Common myeloid progenitor, CD34-positive (primary cell): ENCODE measurements at regions not wholly inside any gene's neighbourhood (a gene's known extent, or its start where the extent isn't known, plus 50 kb on each side); places are given as distances from the start of the nearest gene placed in this dataset.

Experiments
- CTCF ChIA-PET: fragments of 350-600 bp; sonication (Branson Sonifier 250); formaldehyde crosslinking; loops from one replicate; lab custom pipeline; 2021; ENCODE audit warnings: antibody characterized with exemption; lab: Charles Lee
- POLR2A ChIA-PET: fragments of 350-600 bp; sonication (Branson Sonifier 250); formaldehyde crosslinking; loops from one replicate; lab custom pipeline; 2021; ENCODE audit warnings: antibody characterized with exemption; lab: Charles Lee
- DNase-seq, 3 donors: peaks; one replicate each; pipeline versions ENCODE4 v3.0.0 to v3.0.0-alpha.2; 2013
- H3K27ac ChIP-seq, 2 experiments: 1 replicate in 1 of 2; 2 replicates in 1 of 2; pipeline ENCODE4 v1.7.0; 2013; ENCODE audit warnings: inconsistent platforms in 2 of 2, low read length in 2 of 2, mild to moderate bottlenecking in 2 of 2, low read depth in 1 of 2, moderate library complexity in 1 of 2; ENCODE audit not compliant: severe bottlenecking in 2 of 2, insufficient read depth in 1 of 2, poor library complexity in 1 of 2
- H3K27me3 ChIP-seq, 5 experiments: replicated peaks in 2 of 5; 1 replicate in 3 of 5; 2 replicates in 2 of 5; pipeline versions ENCODE4 v1.6.1 to v1.7.0; 2013; ENCODE audit warnings: low read length in 4 of 5, mild to moderate bottlenecking in 2 of 5, moderate library complexity in 2 of 5, inconsistent platforms in 1 of 5; ENCODE audit not compliant: insufficient read depth in 5 of 5, control insufficient read depth in 4 of 5
- H3K36me3 ChIP-seq, 4 experiments: 1 replicate in 2 of 4; 2 replicates in 2 of 4; pipeline versions ENCODE4 v1.6.1 to v1.7.0; 2013; ENCODE audit warnings: low read length in 3 of 4, control low read depth in 1 of 4, mild to moderate bottlenecking in 1 of 4; ENCODE audit not compliant: control insufficient read depth in 4 of 4, insufficient read depth in 4 of 4
- H3K4me1 ChIP-seq, 4 experiments: 1 replicate in 3 of 4; 2 replicates in 1 of 4; pipeline versions ENCODE4 v1.6.1 to v1.7.1; 2013; ENCODE audit warnings: low read length in 3 of 4, mild to moderate bottlenecking in 3 of 4, control low read depth in 1 of 4, inconsistent platforms in 1 of 4, moderate library complexity in 1 of 4; ENCODE audit not compliant: control insufficient read depth in 4 of 4, insufficient read depth in 4 of 4; ENCODE audit errors: control extremely low read depth in 1 of 4
- H3K4me3 ChIP-seq, 7 experiments: 1 replicate in 4 of 7; 2 replicates in 3 of 7; pipeline versions ENCODE4 v1.5.1 to v1.7.0; 2013; ENCODE audit warnings: mild to moderate bottlenecking in 7 of 7, low read length in 6 of 7, moderate library complexity in 6 of 7, inconsistent platforms in 2 of 7, low read depth in 2 of 7, control low read depth in 1 of 7; ENCODE audit not compliant: insufficient read depth in 4 of 7, control insufficient read depth in 1 of 7; ENCODE audit errors: extremely low read depth in 1 of 7
- H3K9me3 ChIP-seq, 5 experiments: 1 replicate in 4 of 5; 2 replicates in 1 of 5; pipeline versions ENCODE4 v1.6.1 to v1.7.1; 2013; ENCODE audit warnings: low read length in 4 of 5, mild to moderate bottlenecking in 2 of 5, inconsistent platforms in 1 of 5, low read depth in 1 of 5, moderate library complexity in 1 of 5; ENCODE audit not compliant: control insufficient read depth in 4 of 5, insufficient read depth in 2 of 5; ENCODE audit errors: control extremely low read depth in 1 of 5
- WGBS: methylation state at CpG from one replicate; pipeline ENCODE4 v1.1.5; 2013; ENCODE audit not compliant: insufficient coverage; 5-methylcytosine and 5-hydroxymethylcytosine counted together

DNA sequence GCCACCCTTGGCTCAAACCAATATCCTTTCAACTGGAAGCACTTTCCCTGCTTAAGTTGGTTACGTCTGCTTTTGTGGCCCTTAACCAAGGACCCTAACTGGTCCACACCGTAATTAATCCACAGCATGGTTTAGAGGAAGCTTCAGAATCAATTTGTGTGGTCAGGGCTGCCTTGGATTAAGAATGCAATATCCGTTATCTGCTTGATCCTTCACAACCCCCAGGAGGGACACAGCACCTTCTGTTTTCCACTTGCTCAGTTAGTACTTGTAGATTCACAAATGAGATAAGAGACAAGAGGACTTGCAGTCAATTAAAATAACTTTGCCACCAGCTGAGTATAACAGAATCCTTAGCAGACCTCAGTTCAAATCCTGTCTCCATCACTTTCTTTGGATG is 56.9 kb upstream of the LRP8 start:
- POLR2A ChIA-PET, result no interaction called here
- no peak for DNase-seq
- no peak overlapping the region for H3K4me3 ChIP-seq
- WGBS, result 100% methylated on average over 3 of the region's 3 CpGs
- H3K9me3 ChIP-seq, result peaks cover 0 to 5% (median 0%) of the 10 kb centered on the region in 5 experiments
- CTCF ChIA-PET, result interaction anchor here (1.0 kb wide), 1 partner anchor 58 kb away, joined by 3 read pairs; no protein-coding TSS in a partner anchor
- no peaks in the 10 kb centered on the region for H3K36me3 ChIP-seq
- no peak overlapping the region for H3K27ac ChIP-seq
- peaks cover 0 to 14% (median 9%) of the 10 kb centered on the region in 4 experiments for H3K4me1 ChIP-seq
- H3K27me3 ChIP-seq, result no peaks in the 10 kb centered on the region

DNA sequence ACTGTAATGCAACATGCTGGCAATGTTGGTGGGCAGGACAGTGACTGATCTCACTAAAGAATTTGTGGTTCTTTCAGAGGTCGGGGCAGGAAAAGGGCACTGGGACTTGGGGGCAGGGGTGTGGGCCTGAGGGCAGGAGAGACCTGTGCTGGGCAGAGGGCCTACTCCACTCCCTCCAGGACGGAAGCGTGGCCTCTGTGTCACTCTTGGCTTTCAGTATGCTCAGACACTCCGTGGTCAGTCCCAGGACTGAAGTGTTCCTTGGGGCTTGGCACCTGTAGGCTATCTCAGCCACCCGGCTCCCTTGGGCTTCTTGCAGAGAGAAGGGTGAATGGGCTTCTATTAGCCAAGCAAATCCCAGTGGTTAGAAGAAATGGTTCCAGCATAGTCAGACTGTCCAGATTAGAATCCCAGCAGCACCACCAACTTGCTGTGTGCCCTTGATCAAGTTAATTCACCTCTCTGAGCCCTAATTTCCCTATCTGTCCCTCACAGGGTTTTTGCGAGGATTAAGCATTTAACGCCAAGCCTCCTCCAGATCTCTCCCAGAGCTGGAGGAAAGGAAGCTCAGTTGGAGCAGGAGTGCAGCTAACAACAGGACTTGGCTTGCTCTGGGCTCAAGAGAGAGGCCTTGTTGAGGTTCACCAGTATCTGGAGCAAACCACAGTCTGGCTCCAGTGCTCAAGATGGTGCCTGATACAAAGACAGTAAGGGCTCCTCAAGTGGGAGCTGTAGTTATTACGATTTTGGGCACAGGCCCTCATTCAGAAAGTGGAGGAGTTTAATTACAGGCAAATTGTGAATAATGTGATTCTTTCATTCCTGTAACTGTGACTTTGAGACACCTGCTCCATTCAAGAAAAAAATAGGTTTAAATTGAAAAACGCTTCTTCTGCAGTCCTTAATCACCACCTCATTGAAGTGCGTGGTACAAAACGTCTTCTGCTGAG is 57.7 kb upstream of the LRP8 start:
- POLR2A ChIA-PET, result no interaction called here
- Histone ChIP-seq H3K27me3 (no peaks in the 10 kb centered on the region), H3K9me3 (peaks cover 0 to 5% (median 0%) of the 10 kb centered on the region in 5 experiments), H3K4me3 (no peak overlapping the region), H3K4me1 (peaks cover 0 to 22% (median 15%) of the 10 kb centered on the region in 4 experiments), H3K27ac (no peak overlapping the region), H3K36me3 (no peaks in the 10 kb centered on the region)
- 72% methylated on average over 9 of the region's 11 CpGs for WGBS
- DNase-seq, result peak in 2 of 3 donors; percentile 37 to 46
- CTCF ChIA-PET, result interaction anchor here (0.6 to 1.5 kb wide), 3 partner anchors 11 to 107 kb away, joined by 3 read pairs; no protein-coding TSS in a partner anchor

DNA sequence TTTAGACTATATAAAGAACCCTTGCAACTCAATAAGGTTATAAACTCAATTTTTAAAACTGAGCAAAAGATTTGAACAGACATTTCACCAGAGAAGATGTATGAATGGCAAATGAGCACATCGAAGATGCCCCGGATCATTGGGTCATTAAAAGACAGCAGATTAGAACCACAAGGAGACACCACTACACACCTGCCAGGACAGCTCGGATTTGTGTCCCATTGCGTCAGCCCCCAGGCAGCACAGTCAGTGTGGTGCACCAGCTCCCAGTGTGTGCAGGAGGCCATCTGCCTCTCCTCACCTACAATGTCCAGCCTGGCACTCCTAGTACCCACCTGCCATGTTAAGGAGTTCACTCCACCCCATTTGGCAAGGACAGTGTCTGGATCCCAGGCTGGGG is 61.1 kb upstream of the LRP8 start:
- no peak overlapping the region for H3K27ac ChIP-seq
- WGBS, result 97% methylated on average over 4 of the region's 4 CpGs
- H3K36me3 ChIP-seq, result no peaks in the 10 kb centered on the region
- ChIA-PET POLR2A (no interaction called here), CTCF (interaction anchor here (1.1 kb wide), 1 partner anchor 16 kb away, joined by 3 read pairs; no protein-coding TSS in a partner anchor)
- peaks cover 0 to 5% (median 0%) of the 10 kb centered on the region in 5 experiments for H3K9me3 ChIP-seq
- H3K4me1 ChIP-seq, result peaks cover 0 to 25% (median 17%) of the 10 kb centered on the region in 4 experiments
- no peaks in the 10 kb centered on the region for H3K27me3 ChIP-seq
- no peak overlapping the region for H3K4me3 ChIP-seq
- DNase-seq, result no peak

DNA sequence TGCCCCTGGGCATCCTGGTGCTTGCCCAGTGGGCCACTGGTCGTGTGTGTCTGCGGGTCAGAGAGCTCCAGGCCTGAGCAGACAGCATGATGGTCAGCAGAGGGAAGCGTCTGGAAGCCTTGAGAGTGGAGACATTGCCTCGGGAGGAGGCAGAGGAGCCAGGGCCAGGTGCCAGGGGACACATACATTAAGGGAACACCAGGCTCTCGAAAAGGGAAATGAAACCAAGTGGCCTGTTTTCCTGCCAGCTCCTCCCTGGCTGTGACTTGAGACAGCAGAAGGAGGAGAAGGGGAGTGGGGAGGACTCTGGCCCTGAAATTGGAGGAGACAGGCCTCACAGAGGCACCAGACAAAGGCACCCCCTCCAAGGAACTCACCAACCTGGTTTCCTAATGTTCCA is 62.4 kb upstream of the LRP8 start:
- Histone ChIP-seq H3K27me3 (no peaks in the 10 kb centered on the region), H3K4me3 (no peak overlapping the region), H3K4me1 (peaks cover 0 to 25% (median 17%) of the 10 kb centered on the region in 4 experiments), H3K9me3 (peaks cover 0 to 5% (median 0%) of the 10 kb centered on the region in 5 experiments), H3K27ac (no peak overlapping the region), H3K36me3 (no peaks in the 10 kb centered on the region)
- DNase-seq, result peak; percentile 22 to 35 (median 26)
- WGBS, result 38% methylated on average over 5 of the region's 5 CpGs
- ChIA-PET POLR2A (no interaction called here), CTCF (interaction anchor here (0.6 to 9.0 kb wide), 5 partner anchors 23 to 123 kb away, joined by 3 to 124 read pairs (median 5); no protein-coding TSS in a partner anchor)

DNA sequence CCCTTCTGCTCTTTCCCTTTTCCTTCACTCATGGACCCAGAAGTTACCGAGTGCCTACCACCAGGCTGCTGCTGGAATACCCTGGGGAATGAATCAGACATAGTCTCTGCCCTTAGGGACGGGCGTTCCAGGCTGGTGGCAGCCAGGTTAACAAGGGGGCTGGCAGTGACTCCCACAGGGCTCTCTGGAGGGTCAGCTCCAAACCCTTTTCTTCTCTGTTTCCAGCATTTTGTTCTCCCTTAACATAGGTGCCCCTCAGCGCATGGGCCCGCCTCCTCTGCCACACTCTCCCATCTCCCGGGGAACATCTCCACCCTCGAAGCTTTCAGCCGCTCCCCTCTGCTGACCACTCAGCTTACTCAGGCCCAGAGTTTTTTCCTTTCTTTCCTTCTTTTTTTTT is 62.9 kb upstream of the LRP8 start:
- CTCF ChIA-PET, result interaction anchor here (0.6 to 9.0 kb wide), 10 partner anchors 8 to 123 kb away, joined by 3 to 124 read pairs (median 4); no protein-coding TSS in a partner anchor
- Histone ChIP-seq H3K4me3 (no peak overlapping the region), H3K36me3 (no peaks in the 10 kb centered on the region), H3K27ac (no peak overlapping the region), H3K4me1 (peaks cover 0 to 21% (median 14%) of the 10 kb centered on the region in 4 experiments), H3K27me3 (no peaks in the 10 kb centered on the region), H3K9me3 (peaks cover 0 to 5% (median 0%) of the 10 kb centered on the region in 5 experiments)
- POLR2A ChIA-PET, result no interaction called here
- WGBS, result 87% methylated on average over 8 of the region's 8 CpGs
- DNase-seq, result no peak

DNA sequence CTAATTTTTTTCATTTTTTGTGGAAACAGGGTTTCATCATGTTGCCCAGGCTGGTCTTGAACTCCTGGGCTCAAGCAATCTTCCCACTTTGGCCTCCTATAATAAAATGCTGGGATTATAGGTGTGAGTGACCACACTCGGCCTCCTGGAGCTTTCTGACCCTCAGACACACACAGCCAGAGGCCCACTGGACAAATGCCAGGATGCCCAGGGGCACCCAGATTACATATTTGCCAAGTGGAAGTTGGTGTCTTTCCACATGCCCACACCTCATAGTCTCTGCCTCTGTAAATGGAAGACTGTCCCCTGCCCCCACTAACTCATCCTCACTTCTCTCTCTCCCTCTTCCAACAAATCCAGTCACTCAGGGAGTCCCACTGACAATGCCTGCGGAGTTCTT is 63.4 kb upstream of the LRP8 start:
- ChIA-PET CTCF (interaction anchor here (0.8 to 9.0 kb wide), 11 partner anchors 9 to 124 kb away, joined by 3 to 124 read pairs (median 5); no protein-coding TSS in a partner anchor), POLR2A (no interaction called here)
- peaks cover 0 to 16% (median 10%) of the 10 kb centered on the region in 4 experiments for H3K4me1 ChIP-seq
- WGBS, result 100% methylated on average over 1 of the region's 2 CpGs
- H3K4me3 ChIP-seq, result no peak overlapping the region
- DNase-seq, result no peak
- H3K9me3 ChIP-seq, result peaks cover 0 to 5% (median 0%) of the 10 kb centered on the region in 5 experiments
- H3K27ac ChIP-seq, result no peak overlapping the region
- no peaks in the 10 kb centered on the region for H3K36me3 ChIP-seq
- H3K27me3 ChIP-seq, result no peaks in the 10 kb centered on the region
